Panc1 (cell line): ENCODE measurements at regions not wholly inside any gene's neighbourhood (a gene's known extent, or its start where the extent isn't known, plus 50 kb on each side); places are given as distances from the start of the nearest gene placed in this dataset.

Experiments
- ATAC-seq: fragments of 200-7000 bp; cut with Tn5 transposase; 2 replicates; pipeline ENCODE4 v1.9.1; 2020; ENCODE audit warnings: mild to moderate bottlenecking, moderate library complexity
- BruUV-seq: library from RNA; stranded (reverse); fragments of 400-500 nt; replicated peaks from 2 replicates; lab custom pipeline; 2021; lab: Mats Ljungman, UMichigan
- CTCF ChIA-PET: fragments of 300-600 bp; sonication (Branson Sonifier 250); formaldehyde crosslinking; loops from one replicate; lab custom pipeline; 2022; ENCODE audit warnings: antibody characterized with exemption; lab: Charles Lee
- POLR2A ChIA-PET: fragments of 300-600 bp; sonication (Branson Sonifier 250); formaldehyde crosslinking; loops from one replicate; lab custom pipeline; 2022; ENCODE audit warnings: antibody characterized with exemption; lab: Charles Lee
- DNase-seq: peaks from one replicate; pipeline ENCODE4 v3.0.0-alpha.2; 2010; ENCODE audit warnings: low read depth, low spot score
- H3K27ac ChIP-seq: 2 replicates; pipeline ENCODE4 v1.5.1; 2011; ENCODE audit warnings: mild to moderate bottlenecking, low read length, inconsistent platforms
- H3K27me3 ChIP-seq: fragments of 200-500 bp; sonication (Bioruptor generic); 2 replicates; pipeline ENCODE4 v1.6.0; 2014; ENCODE audit warnings: low read length, inconsistent platforms; ENCODE audit not compliant: control insufficient read depth, insufficient read depth
- H3K36me3 ChIP-seq: fragments of 200-500 bp; sonication (Bioruptor generic); 2 replicates; pipeline ENCODE4 v1.5.1; 2014; ENCODE audit warnings: inconsistent platforms, mild to moderate bottlenecking, low read length, moderate library complexity; ENCODE audit not compliant: control insufficient read depth, insufficient read depth
- H3K4me1 ChIP-seq: 2 replicates; pipeline ENCODE4 v1.5.1; 2011; ENCODE audit warnings: inconsistent platforms, mild to moderate bottlenecking, low read length, moderate library complexity; ENCODE audit not compliant: control insufficient read depth, insufficient read depth
- H3K4me3 ChIP-seq, 2 experiments: 2 replicates each; pipeline ENCODE4 v1.5.1; 2011 to 2012; ENCODE audit warnings: low read depth in 2 of 2, low read length in 2 of 2, mild to moderate bottlenecking in 2 of 2, inconsistent platforms in 1 of 2, moderate library complexity in 1 of 2
- H3K9me3 ChIP-seq: fragments of 200-500 bp; sonication (Bioruptor generic); 2 replicates; pipeline ENCODE4 v1.5.1; 2014; ENCODE audit warnings: low read depth, mild to moderate bottlenecking, inconsistent platforms, low read length, moderate library complexity; ENCODE audit not compliant: control insufficient read depth, insufficient read depth
- CTCF ChIP-seq: fragments of 450-650 bp; IDR thresholded peaks from 2 replicates; pipeline ENCODE4 v1.5.1; 2017; ENCODE audit warnings: mild to moderate bottlenecking
- POLR2AphosphoS5 ChIP-seq: IDR thresholded peaks from 2 replicates; pipeline ENCODE4 v1.6.1; 2012; ENCODE audit warnings: mild to moderate bottlenecking, low read depth, low read length, moderate library complexity
- REST ChIP-seq, 2 experiments: IDR thresholded peaks; 2 replicates each; pipeline ENCODE4 v1.6.1; 2011 to 2012; ENCODE audit warnings: low read depth in 2 of 2, control low read depth in 1 of 2, low read length in 1 of 2, mild to moderate bottlenecking in 1 of 2, moderate library complexity in 1 of 2; ENCODE audit not compliant: insufficient read depth in 1 of 2
- SIN3A ChIP-seq: IDR thresholded peaks from 2 replicates; pipeline ENCODE4 v1.6.1; 2012; ENCODE audit warnings: low read depth, mild to moderate bottlenecking, low read length, moderate library complexity, borderline replicate concordance; ENCODE audit not compliant: insufficient read depth
- TCF7L2 ChIP-seq: IDR thresholded peaks from 2 replicates; pipeline ENCODE4 v1.6.1; 2011; ENCODE audit warnings: mild to moderate bottlenecking, low read depth, low read length, inconsistent platforms
- in situ Hi-C: cut with HindIII; loops from 2 replicates; pipeline ENCODE4 v1.10.0; 2016; ENCODE audit warnings: low sequenced_read_pairs, low pct_unique_long_range_greater_than_20kb
- intact Hi-C: fragments of 100-400 bp; cut with micrococcal nuclease; formaldehyde crosslinking; loops from one replicate; pipeline ENCODE4 v1.10.0; 2022; ENCODE audit not compliant: unreplicated experiment

- in situ Hi-C loops (no loop called here), intact Hi-C loops (no loop called here)
- ATAC-seq = no peak
- no peak for DNase-seq
- Histone ChIP-seq H3K4me1 (no peaks in the 10 kb centered on the region), H3K27me3 (no peaks in the 10 kb centered on the region), H3K36me3 (no peaks in the 10 kb centered on the region), H3K27ac (no peak overlapping the region), H3K4me3 (no peak overlapping the region), H3K9me3 (no peaks in the 10 kb centered on the region)
- CTCF ChIA-PET = no interaction called here
- POLR2A ChIA-PET = no interaction called here
- BruUV-seq = no TSS peak
- TF ChIP-seq SIN3A = no peak
- TF ChIP-seq CTCF = no peak
- TF ChIP-seq POLR2AphosphoS5 = no peak
- no peak for TF ChIP-seq REST (IDR thresholded peaks at IDR 0.05; ENCODE audit: insufficient read depth in 1 of 2, low read depth in 2 of 2, low read length in 1 of 2)
- TF ChIP-seq TCF7L2 = no peak
Observed at GRCh38 chr15:49741712-49742111, 120.9 kb downstream of the DTWD1 start.

- no peaks in the 10 kb centered on the region for H3K27me3 ChIP-seq
- no peaks in the 10 kb centered on the region for H3K9me3 ChIP-seq
- no peak for ATAC-seq
- ChIA-PET CTCF (no interaction called here), POLR2A (no interaction called here)
- no peak for DNase-seq
- in situ Hi-C loops = no loop called here
- H3K4me1 ChIP-seq = no peaks in the 10 kb centered on the region
- H3K36me3 ChIP-seq = no peaks in the 10 kb centered on the region
- H3K4me3 ChIP-seq = no peak overlapping the region
- intact Hi-C loops = no loop called here
- TF ChIP-seq REST (IDR thresholded peaks at IDR 0.05; ENCODE audit: insufficient read depth in 1 of 2, low read depth in 2 of 2, low read length in 1 of 2) (no peak), POLR2AphosphoS5 (no peak), SIN3A (no peak), TCF7L2 (no peak), CTCF (no peak)
- BruUV-seq = no TSS peak
- H3K27ac ChIP-seq = no peak overlapping the region
Observed at GRCh38 chr15:49742381-49742780, 121.5 kb downstream of the DTWD1 start.
